ENCODE measurements at regions not wholly inside any gene's neighbourhood (a gene's known extent, or its start where the extent isn't known, plus 50 kb on each side); places are given as distances from the start of the nearest gene placed in this dataset.

- Histone ChIP-seq H4K20me1 (no peaks in the 10 kb centered on the region), H3K4me2 (no peak overlapping the region), H3K9me3 (replicated peaks in 1 of 11) (peaks cover 0 to 16% (median 9%) of the 10 kb centered on the region in 11 experiments; a peak in 14 of 22 replicates), H3K4me3 (no peak overlapping the region), H3K4me1 (no peaks in the 10 kb centered on the region), H3K9ac (no peak overlapping the region), H3K27me3 (no peaks in the 10 kb centered on the region), H3K27ac (no peak overlapping the region), H3K36me3 (no peaks in the 10 kb centered on the region)
- TF ChIP-seq Cebpa-rat (IDR thresholded peaks at IDR 0.05) = no peak
Measured at GRCh38 chr4:114349543-114350175, 248.9 kb upstream of the UGT8 start.

- Histone ChIP-seq H3K9ac (no peak overlapping the region), H3K27me3 (no peaks in the 10 kb centered on the region), H3K4me3 (no peak overlapping the region), H3K36me3 (no peaks in the 10 kb centered on the region), H3K4me1 (peaks cover 0 to 8% (median 0%) of the 10 kb centered on the region in 10 experiments; a peak in 4 of 20 replicates), H3K9me3 (replicated peaks in 1 of 11) (peaks cover 0 to 15% (median 9%) of the 10 kb centered on the region in 11 experiments; a peak in 13 of 22 replicates), H3K27ac (no peak overlapping the region), H3K4me2 (no peak overlapping the region), H4K20me1 (no peaks in the 10 kb centered on the region)
- TF ChIP-seq Cebpa-rat (IDR thresholded peaks at IDR 0.05) = no peak
Measured at GRCh38 chr4:114358901-114359300, 239.7 kb upstream of the UGT8 start.

- no peaks in the 10 kb centered on the region for H3K27me3 ChIP-seq
- H3K9ac ChIP-seq = no peak overlapping the region
- TF ChIP-seq Cebpa-rat (IDR thresholded peaks at IDR 0.05) = no peak
- H3K27ac ChIP-seq = no peak overlapping the region
- H4K20me1 ChIP-seq = no peaks in the 10 kb centered on the region
- no peaks in the 10 kb centered on the region for H3K9me3 ChIP-seq (replicated peaks in 1 of 11)
- H3K4me1 ChIP-seq = peaks cover 0 to 8% (median 0%) of the 10 kb centered on the region in 10 experiments; a peak in 4 of 20 replicates
- no peaks in the 10 kb centered on the region for H3K36me3 ChIP-seq
- H3K4me3 ChIP-seq = no peak overlapping the region
- H3K4me2 ChIP-seq = no peak overlapping the region
Measured at GRCh38 chr4:114361249-114361648, 237.4 kb upstream of the UGT8 start.

- Histone ChIP-seq H3K4me2 (no peak overlapping the region), H3K27me3 (no peaks in the 10 kb centered on the region), H3K4me3 (no peak overlapping the region), H3K4me1 (no peaks in the 10 kb centered on the region), H3K9me3 (replicated peaks in 1 of 11) (no peaks in the 10 kb centered on the region), H3K9ac (no peak overlapping the region), H3K36me3 (no peaks in the 10 kb centered on the region), H4K20me1 (no peaks in the 10 kb centered on the region), H3K27ac (no peak overlapping the region)
- no peak for TF ChIP-seq Cebpa-rat (IDR thresholded peaks at IDR 0.05)
Measured at GRCh38 chr4:114364857-114365256, 233.8 kb upstream of the UGT8 start.

GRCh38 chr4:114365591-114365990, 233.0 kb upstream of the UGT8 start:
- Histone ChIP-seq H3K36me3 (no peaks in the 10 kb centered on the region), H3K9me3 (replicated peaks in 1 of 11) (no peaks in the 10 kb centered on the region), H3K27me3 (no peaks in the 10 kb centered on the region), H3K27ac (no peak overlapping the region), H4K20me1 (no peaks in the 10 kb centered on the region), H3K4me3 (no peak overlapping the region), H3K4me2 (no peak overlapping the region), H3K9ac (no peak overlapping the region), H3K4me1 (no peaks in the 10 kb centered on the region)
- TF ChIP-seq Cebpa-rat (IDR thresholded peaks at IDR 0.05) = no peak

- Histone ChIP-seq H3K4me3 (no peak overlapping the region), H3K27me3 (no peaks in the 10 kb centered on the region), H3K9ac (no peak overlapping the region), H3K36me3 (no peaks in the 10 kb centered on the region), H3K4me2 (no peak overlapping the region), H3K4me1 (no peaks in the 10 kb centered on the region), H3K9me3 (replicated peaks in 1 of 11) (no peaks in the 10 kb centered on the region), H3K27ac (no peak overlapping the region), H4K20me1 (no peaks in the 10 kb centered on the region)
- no peak for TF ChIP-seq Cebpa-rat (IDR thresholded peaks at IDR 0.05)
Measured at GRCh38 chr4:114366368-114366767, 232.2 kb upstream of the UGT8 start.

GRCh38 chr4:114368751-114369150, 229.9 kb upstream of the UGT8 start:
- H4K20me1 ChIP-seq = no peaks in the 10 kb centered on the region
- H3K9me3 ChIP-seq (replicated peaks in 1 of 11) = no peaks in the 10 kb centered on the region
- H3K4me1 ChIP-seq = no peaks in the 10 kb centered on the region
- H3K4me2 ChIP-seq = no peak overlapping the region
- H3K4me3 ChIP-seq = no peak overlapping the region
- no peak overlapping the region for H3K27ac ChIP-seq
- H3K9ac ChIP-seq = no peak overlapping the region
- no peak for TF ChIP-seq Cebpa-rat (IDR thresholded peaks at IDR 0.05)
- H3K36me3 ChIP-seq = no peaks in the 10 kb centered on the region
- H3K27me3 ChIP-seq = no peaks in the 10 kb centered on the region

GRCh38 chr4:114373508-114373907, 225.1 kb upstream of the UGT8 start:
- no peaks in the 10 kb centered on the region for H3K9me3 ChIP-seq (replicated peaks in 1 of 11)
- H3K9ac ChIP-seq = no peak overlapping the region
- H3K36me3 ChIP-seq = no peaks in the 10 kb centered on the region
- no peaks in the 10 kb centered on the region for H4K20me1 ChIP-seq
- no peak overlapping the region for H3K4me3 ChIP-seq
- TF ChIP-seq Cebpa-rat (IDR thresholded peaks at IDR 0.05) = no peak
- no peaks in the 10 kb centered on the region for H3K27me3 ChIP-seq
- no peak overlapping the region for H3K4me2 ChIP-seq
- no peak overlapping the region for H3K27ac ChIP-seq
- no peaks in the 10 kb centered on the region for H3K4me1 ChIP-seq

- TF ChIP-seq Cebpa-rat (IDR thresholded peaks at IDR 0.05) = no peak
Measured at GRCh38 chr4:114378305-114378903, 220.2 kb upstream of the UGT8 start.

GRCh38 chr4:114383067-114383466, 215.5 kb upstream of the UGT8 start:
- no peak overlapping the region for H3K4me2 ChIP-seq
- H3K4me3 ChIP-seq = no peak overlapping the region
- H3K36me3 ChIP-seq = no peaks in the 10 kb centered on the region
- H3K9me3 ChIP-seq (replicated peaks in 1 of 11) = no peaks in the 10 kb centered on the region
- no peaks in the 10 kb centered on the region for H4K20me1 ChIP-seq
- peaks cover 0 to 5% (median 0%) of the 10 kb centered on the region in 10 experiments; a peak in 1 of 20 replicates for H3K4me1 ChIP-seq
- H3K27ac ChIP-seq = no peak overlapping the region
- H3K27me3 ChIP-seq = no peaks in the 10 kb centered on the region
- no peak for TF ChIP-seq Cebpa-rat (IDR thresholded peaks at IDR 0.05)
- no peak overlapping the region for H3K9ac ChIP-seq

More at GRCh38 chr4:114378305-114378903, 220.2 kb upstream of the UGT8 start:
- Histone ChIP-seq H3K9ac (no peak overlapping the region), H3K4me2 (no peak overlapping the region), H3K4me1 (no peaks in the 10 kb centered on the region), H3K4me3 (no peak overlapping the region), H3K27ac (no peak overlapping the region), H3K9me3 (replicated peaks in 1 of 11) (no peaks in the 10 kb centered on the region), H4K20me1 (no peaks in the 10 kb centered on the region), H3K36me3 (no peaks in the 10 kb centered on the region), H3K27me3 (no peaks in the 10 kb centered on the region)

Data from BLaER1 treated with 17β-estradiol and CSF1 and Interleukin-3, amounts not matched to agents 10 nM and 100 nM (cell line).